HS-5 (cell line): ENCODE measurements at regions not wholly inside any gene's neighbourhood (a gene's known extent, or its start where the extent isn't known, plus 50 kb on each side); places are given as distances from the start of the nearest gene placed in this dataset.
"Not testable (repeated sequence)": the region's sequence is repeated elsewhere in the genome, so short reads cannot be mapped to it uniquely, and the experiment has no call there.

Experiments
- DNase-seq: peaks from one replicate; pipeline ENCODE4 v3.0.0-alpha.2; 2012; ENCODE audit warnings: low read depth

DNA sequence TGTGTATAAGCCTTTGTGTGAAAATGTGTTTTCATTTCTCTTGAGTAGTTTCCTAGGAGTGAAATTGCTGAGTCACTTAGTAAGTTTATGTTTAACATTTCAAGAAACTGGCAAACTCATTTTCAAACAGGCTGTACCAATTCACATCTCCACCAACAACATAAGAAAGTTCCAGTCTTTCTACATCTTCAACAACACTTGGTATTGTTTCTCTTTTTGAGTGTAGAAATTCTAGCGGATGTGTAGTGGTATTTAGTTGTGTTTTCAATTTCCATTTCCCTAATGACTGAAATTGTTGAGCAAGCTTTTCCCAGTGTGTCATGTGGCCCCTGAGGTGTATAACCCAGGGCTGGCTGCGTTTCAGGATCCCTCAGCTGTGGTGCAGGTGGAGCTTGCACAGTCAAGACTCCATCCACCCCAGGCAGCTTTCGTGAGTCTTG is 258.5 kb downstream of the PDCD6IP start:
- no peak for DNase-seq

DNA sequence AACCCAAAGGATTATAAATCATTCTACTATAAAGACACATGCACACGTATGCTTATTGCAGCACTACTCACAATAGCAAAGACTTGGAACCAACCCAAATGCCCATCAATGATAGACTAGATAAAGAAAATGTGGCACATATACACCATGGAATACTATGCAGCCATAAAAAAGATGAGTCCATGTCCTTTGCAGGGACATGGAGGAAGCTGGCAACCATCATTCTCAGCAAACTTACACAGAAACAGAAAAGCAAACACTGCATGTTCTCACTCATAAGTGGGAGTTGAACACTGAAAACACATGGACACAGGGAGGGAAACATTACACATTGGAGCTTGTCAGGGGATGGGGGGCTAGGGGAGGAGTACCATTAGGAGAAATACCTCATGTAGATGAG is 262.6 kb downstream of the PDCD6IP start:
- not testable (repeated sequence) for DNase-seq

GRCh38 chr3:34065901-34066300 is 267.5 kb downstream of the PDCD6IP start:
- no peak for DNase-seq

DNA sequence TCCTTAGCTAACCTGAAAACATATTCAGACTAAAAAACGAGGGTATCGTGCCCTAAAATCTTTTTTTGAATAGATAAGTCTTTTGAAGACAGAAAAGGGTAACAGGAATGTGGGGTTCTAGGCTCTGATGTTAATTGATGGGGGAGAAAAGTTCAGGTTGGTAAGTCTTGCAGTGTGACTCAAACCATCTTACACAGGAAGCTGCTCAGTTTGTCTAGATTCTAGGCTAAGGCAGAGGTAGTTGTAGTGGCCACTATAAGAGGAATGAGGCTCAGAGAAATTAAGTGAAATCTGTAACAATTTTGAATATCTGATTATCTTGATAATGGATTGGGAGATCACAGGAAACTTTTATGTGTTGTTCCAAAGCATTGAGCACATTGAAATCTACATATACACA is 267.9 kb downstream of the PDCD6IP start:
- no peak for DNase-seq

DNA sequence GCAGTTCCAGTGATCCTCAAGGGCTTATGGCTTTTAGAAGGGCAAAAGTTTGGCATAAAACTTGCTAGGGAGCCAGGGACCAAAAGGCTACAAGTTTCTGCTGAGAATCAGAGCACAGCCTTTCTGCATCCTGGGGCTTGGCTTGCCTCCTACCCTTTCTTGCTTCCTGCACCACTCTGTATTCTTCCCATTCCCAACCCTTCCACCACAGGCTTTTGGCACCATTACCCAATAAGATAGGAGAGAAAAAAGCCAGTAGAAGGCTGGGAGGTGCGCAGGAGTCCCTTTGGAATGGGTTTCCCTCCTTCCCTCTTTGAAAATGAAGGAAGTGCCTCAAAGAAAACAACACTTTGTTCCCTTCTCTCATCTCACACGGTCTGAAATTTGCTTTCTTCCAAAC is 268.6 kb downstream of the PDCD6IP start:
- DNase-seq: no peak

DNA sequence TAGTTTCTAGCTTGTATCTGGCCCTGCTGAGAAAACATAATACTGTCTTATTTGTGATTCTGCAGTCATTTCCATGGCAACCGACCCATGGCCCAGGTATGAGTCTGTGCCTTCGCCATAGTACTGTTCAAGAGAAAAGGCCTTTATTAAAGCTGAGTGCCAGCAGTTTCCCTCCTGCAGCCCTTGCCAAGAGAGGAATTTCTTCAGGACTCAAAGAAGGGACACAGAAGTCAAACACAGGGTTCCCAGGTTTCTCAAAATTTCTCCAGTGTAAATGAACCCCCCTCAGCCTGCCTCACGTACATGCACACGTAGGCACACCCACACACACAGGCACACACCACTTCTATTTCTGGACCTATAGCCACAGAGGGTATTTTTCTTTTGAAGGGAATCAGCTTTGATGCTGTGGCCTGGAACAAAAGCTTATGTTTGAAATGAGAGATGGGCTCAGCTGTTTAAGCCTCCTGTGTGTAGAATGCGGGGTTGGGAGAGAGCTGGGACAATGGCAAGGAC is 269.2 kb downstream of the PDCD6IP start:
- DNase-seq: no peak

DNA sequence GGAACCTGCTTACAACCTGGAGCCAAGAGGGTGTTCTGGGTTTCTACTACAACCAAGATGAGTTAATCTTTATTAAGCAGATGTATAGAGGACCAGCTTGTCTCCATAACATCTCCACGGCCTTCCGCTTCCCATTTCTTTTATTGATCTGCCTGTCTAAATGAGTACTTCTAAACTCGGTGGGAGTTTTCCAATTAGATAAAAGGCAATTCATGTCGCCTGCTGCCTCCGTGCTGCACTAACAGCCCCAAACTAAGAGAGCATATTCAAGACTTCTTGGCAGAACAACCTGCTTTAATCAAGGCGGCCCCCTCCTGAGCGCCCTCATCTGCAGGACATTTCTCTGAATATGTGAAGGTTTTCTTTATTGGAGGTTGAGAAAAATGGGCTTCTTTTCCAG is 270.1 kb downstream of the PDCD6IP start:
- no peak for DNase-seq

GRCh38 chr3:34070831-34071585 is 272.6 kb downstream of the PDCD6IP start:
- DNase-seq: no peak

- DNase-seq: no peak
Observed at GRCh38 chr3:34072297-34072696, 273.9 kb downstream of the PDCD6IP start.

DNA sequence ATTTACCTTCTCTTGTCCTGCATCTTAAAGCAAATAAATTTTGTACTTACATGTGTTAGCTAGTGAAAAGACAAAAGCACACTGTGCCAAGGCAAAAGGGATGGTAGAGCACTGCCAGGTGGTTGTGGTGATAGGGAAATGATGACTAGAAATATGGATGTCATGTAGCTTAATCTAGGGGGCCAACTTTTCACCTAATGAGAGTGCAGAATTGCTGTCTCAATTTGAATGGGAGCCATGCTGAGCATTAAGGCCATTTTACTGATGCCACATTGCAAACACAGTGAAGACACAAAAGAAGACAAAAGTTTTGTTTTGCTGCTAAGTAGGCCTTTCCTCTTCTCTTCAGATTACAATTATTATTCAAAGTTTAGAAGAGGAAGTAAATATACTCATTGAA is 274.7 kb downstream of the PDCD6IP start:
- no peak for DNase-seq

DNA sequence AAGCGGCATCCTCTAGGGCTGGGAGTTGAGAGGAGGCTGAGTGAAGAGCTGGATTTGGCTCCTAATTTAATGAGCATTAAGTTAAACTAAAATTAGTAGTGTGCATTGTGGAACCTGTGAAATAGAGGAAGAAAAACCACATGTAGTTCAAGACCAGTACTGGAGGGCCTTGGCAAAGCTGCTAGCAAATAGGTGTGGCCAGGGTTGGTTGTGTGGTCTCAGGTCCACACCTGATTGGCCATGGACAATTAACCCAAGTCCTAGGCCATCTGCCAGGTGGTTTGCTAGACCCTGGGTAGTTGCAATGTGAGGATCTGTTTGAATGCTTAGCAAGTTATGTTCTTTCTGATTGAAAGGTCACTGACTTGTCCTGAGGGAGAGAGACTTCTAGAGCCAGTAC is 275.5 kb downstream of the PDCD6IP start:
- no peak for DNase-seq

GRCh38 chr3:34075975-34076374 is 277.5 kb downstream of the PDCD6IP start:
- no peak for DNase-seq

DNA sequence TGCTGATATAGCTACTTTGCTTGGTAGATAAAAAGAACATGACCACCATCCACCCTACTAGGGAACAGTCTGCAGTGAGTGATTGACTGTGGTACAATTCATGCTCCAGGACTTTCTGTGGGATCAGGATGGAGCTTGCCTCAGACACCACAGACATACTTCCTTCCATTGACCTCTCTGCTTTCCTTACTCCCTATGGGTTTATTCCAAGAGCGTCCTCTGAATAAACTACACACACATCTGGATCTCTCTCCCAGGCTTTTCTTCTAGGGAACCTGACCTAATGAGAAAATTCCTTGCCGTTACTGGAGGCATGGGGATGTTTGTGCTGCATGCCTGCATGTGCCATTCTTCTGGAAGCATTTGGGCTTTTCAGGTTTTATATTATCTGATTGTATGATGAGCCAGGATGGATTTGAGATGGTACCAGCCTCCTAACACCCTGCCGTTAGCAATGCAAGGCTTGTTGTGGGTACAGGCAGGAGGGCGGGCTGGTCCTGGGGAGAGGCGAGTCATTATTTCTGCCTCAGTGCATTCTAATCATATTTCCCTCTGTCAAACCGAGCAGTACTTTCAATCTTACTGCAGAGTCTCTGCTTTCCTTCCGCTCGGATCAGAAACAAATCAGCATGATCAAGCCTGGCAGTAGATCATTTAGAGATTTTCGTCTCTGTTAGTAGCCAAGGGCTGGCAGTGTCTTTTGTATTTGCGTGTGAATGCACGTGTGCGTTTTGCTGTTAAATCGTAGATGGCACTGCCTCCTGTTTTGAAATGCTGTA is 279.2 kb downstream of the PDCD6IP start:
- DNase-seq: no peak

DNA sequence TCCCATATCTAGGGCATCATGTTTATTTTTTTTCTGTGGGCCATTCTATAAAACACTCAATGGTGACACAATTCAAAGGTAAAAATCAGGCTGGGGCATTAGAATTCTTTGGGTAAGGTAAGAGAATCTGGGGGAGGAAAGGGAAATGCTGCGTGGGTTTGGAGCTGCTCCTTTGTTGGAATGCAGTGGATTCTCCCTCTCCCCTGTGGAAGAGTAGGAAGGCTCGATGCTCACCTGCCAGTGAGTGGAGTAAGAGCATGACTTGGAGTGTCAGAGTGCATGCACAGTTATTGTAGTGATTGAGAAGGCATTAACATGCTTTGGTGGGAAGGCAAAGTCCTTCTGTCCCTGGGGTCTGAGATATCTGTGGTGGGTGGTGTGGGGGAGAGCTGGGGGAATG is 280.0 kb downstream of the PDCD6IP start:
- no peak for DNase-seq

GRCh38 chr3:34079849-34080248 is 281.4 kb downstream of the PDCD6IP start:
- not testable (repeated sequence) for DNase-seq

DNA sequence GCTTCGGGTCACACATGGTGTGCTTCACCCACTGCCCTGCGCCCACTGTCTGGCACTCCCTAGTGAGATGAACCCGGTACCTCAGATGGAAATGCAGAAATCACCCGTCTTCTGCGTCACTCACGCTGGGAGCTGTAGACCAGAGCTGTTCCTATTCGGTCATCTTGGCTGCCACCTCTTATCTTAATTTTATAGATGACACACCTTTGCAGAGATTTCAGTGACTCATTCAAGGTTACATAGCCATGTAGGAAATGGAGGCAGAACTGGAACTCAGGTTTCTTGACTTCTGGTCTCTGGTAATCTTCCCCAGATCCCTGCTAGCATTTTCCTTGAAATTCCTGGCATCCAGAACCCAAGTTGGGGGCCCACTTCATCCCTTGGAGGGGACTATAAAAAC is 291.9 kb downstream of the PDCD6IP start:
- not testable (repeated sequence) for DNase-seq

GRCh38 chr3:34090876-34091275 is 292.4 kb downstream of the PDCD6IP start:
- DNase-seq: no peak

DNA sequence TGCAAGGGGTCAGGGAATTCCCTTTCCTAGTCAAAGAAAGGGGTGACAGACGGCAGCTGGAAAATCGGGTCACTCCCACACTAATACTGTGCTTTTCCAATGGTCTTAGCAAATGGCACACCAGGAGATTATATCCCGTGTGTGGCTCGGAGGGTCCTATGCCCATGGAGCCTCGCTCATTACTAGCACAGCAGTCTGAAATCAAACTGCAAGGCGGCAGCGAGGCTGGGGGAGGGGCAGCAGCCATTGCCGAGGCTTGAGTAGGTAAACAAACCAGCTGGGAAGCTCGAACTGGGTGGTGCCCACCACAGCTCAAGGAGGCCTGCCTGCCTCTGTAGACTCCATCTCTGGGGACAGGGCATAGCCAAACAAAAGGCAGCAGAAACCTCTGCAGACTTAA is 295.9 kb downstream of the PDCD6IP start:
- not testable (repeated sequence) for DNase-seq

GRCh38 chr3:34102288-34102687 is 303.9 kb downstream of the PDCD6IP start:
- DNase-seq: no peak

GRCh38 chr3:34106379-34106778 is 307.9 kb downstream of the PDCD6IP start:
- no peak for DNase-seq

GRCh38 chr3:34106879-34107278 is 308.4 kb downstream of the PDCD6IP start:
- DNase-seq: no peak

DNA sequence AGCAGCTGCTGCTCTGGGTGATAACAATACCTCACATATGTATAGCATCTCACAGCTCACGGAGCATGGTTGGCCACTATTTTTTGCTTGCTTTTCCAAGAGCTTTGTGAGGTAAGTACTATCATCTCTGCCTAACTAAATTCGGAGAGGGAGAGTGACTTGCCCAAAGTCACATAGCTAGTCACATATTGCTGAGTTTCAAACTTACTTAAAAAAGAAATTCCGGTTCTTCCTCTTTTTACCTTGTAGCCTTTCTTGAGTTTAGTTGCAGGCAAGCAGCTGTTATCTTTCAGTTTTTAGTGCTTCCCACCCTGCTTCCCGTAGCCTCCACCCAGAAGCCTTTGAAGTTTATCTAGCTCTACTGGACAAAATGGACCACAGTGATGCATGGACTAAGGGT is 309.2 kb downstream of the PDCD6IP start:
- no peak for DNase-seq

- DNase-seq: no peak
Observed at GRCh38 chr3:34109021-34109420, 310.6 kb downstream of the PDCD6IP start.
